ENCODE measurements at regions not wholly inside any gene's neighbourhood (a gene's known extent, or its start where the extent isn't known, plus 50 kb on each side); places are given as distances from the start of the nearest gene placed in this dataset.

- TF ChIP-seq CTCF (IDR thresholded peaks at IDR 0.05) (no peak), EP300 (IDR thresholded peaks at IDR 0.05) (peak; percentile 70), POLR2A (IDR thresholded peaks at IDR 0.05; ENCODE audit: low read depth) (no peak)
Observed at GRCh38 chr9:108150736-108151586, 661.4 kb upstream of the KLF4 start.
